HG03457 (cell line): ENCODE measurements at regions not wholly inside any gene's neighbourhood (a gene's known extent, or its start where the extent isn't known, plus 50 kb on each side); places are given as distances from the start of the nearest gene placed in this dataset.
"Not testable (repeated sequence)": the region's sequence is repeated elsewhere in the genome, so short reads cannot be mapped to it uniquely, and the experiment has no call there.

Source experiments
- ATAC-seq: cut with Tn5 transposase; IDR thresholded peaks from one replicate; pipeline ENCODE4 v1.9.1; 2021; ENCODE audit warnings: moderate number of reproducible peaks; ENCODE audit not compliant: unreplicated experiment

- ATAC-seq: no peak
Measured at GRCh38 chr11:80990885-80991284, 1550.1 kb upstream of the TENM4 start.

- ATAC-seq: no peak
Measured at GRCh38 chr11:80987171-80987570, 1546.3 kb upstream of the TENM4 start.

- no peak for ATAC-seq
Measured at GRCh38 chr11:80986421-80987074, 1545.7 kb upstream of the TENM4 start.

- ATAC-seq: no peak
Measured at GRCh38 chr11:80980227-80980626, 1539.4 kb upstream of the TENM4 start.

- ATAC-seq: no peak
Measured at GRCh38 chr11:80973786-80974185, 1533.0 kb upstream of the TENM4 start.

GRCh38 chr11:80970037-80970436 lies 1529.2 kb upstream of the TENM4 start:
- ATAC-seq: no peak

- no peak for ATAC-seq
Measured at GRCh38 chr11:80967649-80968048, 1526.8 kb upstream of the TENM4 start.

GRCh38 chr11:80960381-80961029 lies 1519.7 kb upstream of the TENM4 start:
- no peak for ATAC-seq

GRCh38 chr11:80959751-80960150 lies 1518.9 kb upstream of the TENM4 start:
- ATAC-seq: no peak

GRCh38 chr11:80958987-80959386 lies 1518.2 kb upstream of the TENM4 start:
- ATAC-seq: no peak

GRCh38 chr11:80958361-80958760 lies 1517.5 kb upstream of the TENM4 start:
- ATAC-seq: no peak

GRCh38 chr11:80955588-80955987 lies 1514.8 kb upstream of the TENM4 start:
- ATAC-seq: no peak

GRCh38 chr11:80948781-80949180 lies 1508.0 kb upstream of the TENM4 start:
- ATAC-seq: no peak

GRCh38 chr11:80944758-80945157 lies 1503.9 kb upstream of the TENM4 start:
- no peak for ATAC-seq

GRCh38 chr11:80943226-80943625 lies 1502.4 kb upstream of the TENM4 start:
- no peak for ATAC-seq

- ATAC-seq: no peak
Measured at GRCh38 chr11:80937842-80938241, 1497.0 kb upstream of the TENM4 start.

- ATAC-seq: no peak
Measured at GRCh38 chr11:80930038-80930437, 1489.2 kb upstream of the TENM4 start.

GRCh38 chr11:80929031-80929805 lies 1488.4 kb upstream of the TENM4 start:
- no peak for ATAC-seq

- no peak for ATAC-seq
Measured at GRCh38 chr11:80925321-80925720, 1484.5 kb upstream of the TENM4 start.

- not testable (repeated sequence) for ATAC-seq
Measured at GRCh38 chr11:80921310-80921709, 1480.5 kb upstream of the TENM4 start.

- ATAC-seq: no peak
Measured at GRCh38 chr11:80916173-80916798, 1475.5 kb upstream of the TENM4 start.

GRCh38 chr11:80914311-80914710 lies 1473.5 kb upstream of the TENM4 start:
- ATAC-seq: no peak
